ENCODE measurements at regions not wholly inside any gene's neighbourhood (a gene's known extent, or its start where the extent isn't known, plus 50 kb on each side); places are given as distances from the start of the nearest gene placed in this dataset.

DNA sequence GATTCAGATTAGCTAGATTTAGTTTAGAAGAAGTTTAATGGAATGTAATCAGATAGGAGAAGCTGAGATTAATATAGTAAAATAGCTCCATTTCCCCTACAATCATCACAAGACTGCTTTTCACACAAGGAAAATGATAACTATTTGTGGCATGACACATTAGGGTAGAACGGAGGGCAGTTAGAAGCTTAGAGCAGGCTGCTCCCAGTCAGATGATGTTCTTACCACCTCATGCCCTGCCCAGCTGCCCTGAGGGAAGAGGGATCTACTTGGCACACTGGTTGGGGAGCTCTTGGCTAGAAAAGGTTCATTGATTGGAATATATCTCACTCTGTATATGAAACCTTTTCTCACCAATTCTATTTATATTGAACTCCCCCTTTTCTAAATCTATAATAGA is 180.7 kb upstream of the IL15 start:
- no peak for DNase-seq (ENCODE audit: low read depth, low spot score)
- no peak for TF ChIP-seq YY1 (IDR thresholded peaks at IDR 0.05; ENCODE audit: insufficient read depth, insufficient read length)
- no peak for TF ChIP-seq ZNF274 (IDR thresholded peaks at IDR 0.05; ENCODE audit: low read depth, low read length)
- TF ChIP-seq SUZ12 (IDR thresholded peaks at IDR 0.05; ENCODE audit: extremely low read depth, insufficient read depth, insufficient read length) = no peak
- Histone ChIP-seq H3K36me3 (ENCODE audit: insufficient read depth, insufficient read length, low read length) (no peaks in the 10 kb centered on the region), H3K9ac (ENCODE audit: insufficient read length, low read depth) (no peak overlapping the region), H3K4me3 (ENCODE audit: insufficient read length, low read depth) (no peak overlapping the region), H3K27me3 (ENCODE audit: insufficient read depth, insufficient read length) (no peaks in the 10 kb centered on the region), H3K4me1 (ENCODE audit: insufficient read depth, insufficient read length) (no peaks in the 10 kb centered on the region), H3K9me3 (ENCODE audit: insufficient read depth, low read length) (no peaks in the 10 kb centered on the region)

DNA sequence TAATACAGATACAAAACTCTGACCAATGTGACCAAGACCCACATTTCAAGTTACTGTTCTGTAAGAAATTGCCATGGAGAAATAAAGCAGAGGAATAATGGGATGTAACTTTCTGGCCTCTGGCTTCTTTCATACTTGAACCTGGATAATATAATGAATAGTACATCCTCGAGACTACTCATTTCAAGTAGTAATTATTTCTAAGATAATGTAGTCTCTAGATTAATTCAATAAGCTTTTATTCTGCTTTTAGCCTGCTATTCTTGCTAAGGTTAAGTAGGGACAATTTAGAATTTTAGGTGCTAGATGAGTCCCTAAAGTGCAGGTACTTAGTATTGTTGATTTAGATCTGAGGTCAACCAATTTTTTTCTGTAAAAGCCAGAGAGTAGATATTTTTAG is 178.7 kb upstream of the IL15 start:
- Histone ChIP-seq H3K4me1 (ENCODE audit: insufficient read depth, insufficient read length) (no peaks in the 10 kb centered on the region), H3K36me3 (ENCODE audit: insufficient read depth, insufficient read length, low read length) (no peaks in the 10 kb centered on the region), H3K9me3 (ENCODE audit: insufficient read depth, low read length) (no peaks in the 10 kb centered on the region), H3K27me3 (ENCODE audit: insufficient read depth, insufficient read length) (no peaks in the 10 kb centered on the region), H3K9ac (ENCODE audit: insufficient read length, low read depth) (no peak overlapping the region), H3K4me3 (ENCODE audit: insufficient read length, low read depth) (no peak overlapping the region)
- DNase-seq (ENCODE audit: low read depth, low spot score) = no peak
- TF ChIP-seq SUZ12 (IDR thresholded peaks at IDR 0.05; ENCODE audit: extremely low read depth, insufficient read depth, insufficient read length) (no peak), ZNF274 (IDR thresholded peaks at IDR 0.05; ENCODE audit: low read depth, low read length) (no peak), YY1 (IDR thresholded peaks at IDR 0.05; ENCODE audit: insufficient read depth, insufficient read length) (no peak)

DNA sequence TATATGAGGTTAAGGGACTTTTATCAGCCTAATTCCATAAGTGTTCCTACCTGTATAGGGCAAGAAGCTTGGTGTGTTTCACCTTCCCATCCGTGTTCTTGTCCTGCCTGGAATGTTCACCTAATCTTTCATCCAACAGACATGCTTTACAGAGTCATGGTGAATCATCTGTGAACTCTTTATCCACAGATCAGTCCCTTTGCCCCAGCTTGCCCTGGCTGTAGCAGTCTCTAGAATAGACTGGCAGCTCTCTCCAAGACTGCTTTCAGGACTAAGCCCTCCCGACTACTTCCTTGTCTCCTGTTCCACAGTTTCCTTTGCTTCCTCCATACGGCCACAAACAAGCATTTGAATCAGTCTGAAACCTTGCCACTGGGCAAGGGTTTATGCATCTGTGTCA is 177.9 kb upstream of the IL15 start:
- Histone ChIP-seq H3K9me3 (ENCODE audit: insufficient read depth, low read length) (no peaks in the 10 kb centered on the region), H3K9ac (ENCODE audit: insufficient read length, low read depth) (no peak overlapping the region), H3K36me3 (ENCODE audit: insufficient read depth, insufficient read length, low read length) (no peaks in the 10 kb centered on the region), H3K4me1 (ENCODE audit: insufficient read depth, insufficient read length) (no peaks in the 10 kb centered on the region), H3K27me3 (ENCODE audit: insufficient read depth, insufficient read length) (no peaks in the 10 kb centered on the region), H3K4me3 (ENCODE audit: insufficient read length, low read depth) (no peak overlapping the region)
- no peak for DNase-seq (ENCODE audit: low read depth, low spot score)
- TF ChIP-seq SUZ12 (IDR thresholded peaks at IDR 0.05; ENCODE audit: extremely low read depth, insufficient read depth, insufficient read length) (no peak), YY1 (IDR thresholded peaks at IDR 0.05; ENCODE audit: insufficient read depth, insufficient read length) (no peak), ZNF274 (IDR thresholded peaks at IDR 0.05; ENCODE audit: low read depth, low read length) (no peak)

DNA sequence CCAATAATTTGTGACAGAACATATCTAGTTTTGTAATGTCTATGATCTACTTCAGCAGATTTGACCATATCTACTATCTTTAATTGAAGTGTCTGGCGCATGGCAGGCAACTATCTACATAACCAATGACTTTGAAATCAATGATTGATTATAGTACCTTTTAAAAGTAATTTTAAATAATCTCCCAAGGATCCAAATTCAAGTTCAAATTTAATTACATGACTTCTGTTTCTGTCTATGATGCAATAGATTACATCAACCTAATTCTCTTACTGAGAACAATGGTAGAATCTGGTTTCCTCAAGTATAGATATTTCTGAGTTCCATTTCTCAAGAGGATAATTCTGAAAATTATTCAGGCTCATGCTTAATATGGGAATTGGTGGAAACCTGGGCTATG is 177.4 kb upstream of the IL15 start:
- H3K27me3 ChIP-seq (ENCODE audit: insufficient read depth, insufficient read length) = no peaks in the 10 kb centered on the region
- H3K4me3 ChIP-seq (ENCODE audit: insufficient read length, low read depth) = no peak overlapping the region
- H3K9me3 ChIP-seq (ENCODE audit: insufficient read depth, low read length) = no peaks in the 10 kb centered on the region
- DNase-seq (ENCODE audit: low read depth, low spot score) = no peak
- H3K4me1 ChIP-seq (ENCODE audit: insufficient read depth, insufficient read length) = no peaks in the 10 kb centered on the region
- H3K9ac ChIP-seq (ENCODE audit: insufficient read length, low read depth) = no peak overlapping the region
- H3K36me3 ChIP-seq (ENCODE audit: insufficient read depth, insufficient read length, low read length) = no peaks in the 10 kb centered on the region
- TF ChIP-seq SUZ12 (IDR thresholded peaks at IDR 0.05; ENCODE audit: extremely low read depth, insufficient read depth, insufficient read length) (no peak), YY1 (IDR thresholded peaks at IDR 0.05; ENCODE audit: insufficient read depth, insufficient read length) (no peak), ZNF274 (IDR thresholded peaks at IDR 0.05; ENCODE audit: low read depth, low read length) (no peak)

DNA sequence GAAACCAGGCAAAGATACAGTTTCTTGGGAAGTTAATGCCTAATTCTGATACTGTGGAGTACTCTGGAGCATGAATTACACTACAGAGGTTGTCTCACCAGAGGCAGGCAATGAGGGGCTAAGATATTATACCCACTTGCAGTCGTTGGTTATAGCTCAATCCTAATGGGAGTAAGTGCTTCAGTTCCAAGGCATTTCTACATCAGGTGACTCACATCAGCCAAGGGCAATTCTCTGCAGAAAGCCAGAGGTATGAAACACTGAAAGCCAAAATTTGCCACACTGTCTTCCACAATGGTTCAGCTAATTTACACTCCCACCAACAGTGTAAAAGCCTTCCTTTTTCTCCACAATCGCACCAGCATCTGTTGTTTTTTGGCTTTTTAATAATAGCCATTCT is 174.0 kb upstream of the IL15 start:
- no peaks in the 10 kb centered on the region for H3K27me3 ChIP-seq (ENCODE audit: insufficient read depth, insufficient read length)
- TF ChIP-seq ZNF274 (IDR thresholded peaks at IDR 0.05; ENCODE audit: low read depth, low read length) = no peak
- TF ChIP-seq YY1 (IDR thresholded peaks at IDR 0.05; ENCODE audit: insufficient read depth, insufficient read length) = no peak
- no peak for TF ChIP-seq SUZ12 (IDR thresholded peaks at IDR 0.05; ENCODE audit: extremely low read depth, insufficient read depth, insufficient read length)
- no peak overlapping the region for H3K9ac ChIP-seq (ENCODE audit: insufficient read length, low read depth)
- no peak for DNase-seq (ENCODE audit: low read depth, low spot score)
- no peaks in the 10 kb centered on the region for H3K36me3 ChIP-seq (ENCODE audit: insufficient read depth, insufficient read length, low read length)
- H3K4me1 ChIP-seq (ENCODE audit: insufficient read depth, insufficient read length) = no peaks in the 10 kb centered on the region
- H3K9me3 ChIP-seq (ENCODE audit: insufficient read depth, low read length) = no peaks in the 10 kb centered on the region
- no peak overlapping the region for H3K4me3 ChIP-seq (ENCODE audit: insufficient read length, low read depth)

DNA sequence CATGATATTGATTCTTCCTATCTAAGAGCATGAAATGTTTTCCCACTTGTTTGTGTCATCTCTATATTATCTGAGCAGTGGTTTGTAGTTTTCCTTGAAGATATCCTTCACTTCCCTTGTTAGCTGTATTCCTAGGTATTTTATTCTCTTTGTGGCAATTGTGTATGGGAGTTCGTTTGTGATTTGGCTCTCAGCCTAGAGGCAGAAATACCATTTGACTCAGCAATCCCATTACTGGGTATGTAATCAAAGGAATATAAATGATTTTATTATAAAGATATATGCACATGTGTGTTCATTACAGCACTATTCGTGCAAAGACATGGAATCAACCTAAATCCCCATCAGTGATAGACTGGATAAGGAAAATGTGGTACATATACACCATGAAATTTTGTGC is 172.7 kb upstream of the IL15 start:
- no peaks in the 10 kb centered on the region for H3K27me3 ChIP-seq (ENCODE audit: insufficient read depth, insufficient read length)
- H3K4me3 ChIP-seq (ENCODE audit: insufficient read length, low read depth) = no peak overlapping the region
- no peak for DNase-seq (ENCODE audit: low read depth, low spot score)
- no peak for TF ChIP-seq SUZ12 (IDR thresholded peaks at IDR 0.05; ENCODE audit: extremely low read depth, insufficient read depth, insufficient read length)
- no peak for TF ChIP-seq ZNF274 (IDR thresholded peaks at IDR 0.05; ENCODE audit: low read depth, low read length)
- TF ChIP-seq YY1 (IDR thresholded peaks at IDR 0.05; ENCODE audit: insufficient read depth, insufficient read length) = no peak
- H3K9me3 ChIP-seq (ENCODE audit: insufficient read depth, low read length) = no peaks in the 10 kb centered on the region
- H3K4me1 ChIP-seq (ENCODE audit: insufficient read depth, insufficient read length) = no peaks in the 10 kb centered on the region
- H3K9ac ChIP-seq (ENCODE audit: insufficient read length, low read depth) = no peak overlapping the region
- no peaks in the 10 kb centered on the region for H3K36me3 ChIP-seq (ENCODE audit: insufficient read depth, insufficient read length, low read length)

DNA sequence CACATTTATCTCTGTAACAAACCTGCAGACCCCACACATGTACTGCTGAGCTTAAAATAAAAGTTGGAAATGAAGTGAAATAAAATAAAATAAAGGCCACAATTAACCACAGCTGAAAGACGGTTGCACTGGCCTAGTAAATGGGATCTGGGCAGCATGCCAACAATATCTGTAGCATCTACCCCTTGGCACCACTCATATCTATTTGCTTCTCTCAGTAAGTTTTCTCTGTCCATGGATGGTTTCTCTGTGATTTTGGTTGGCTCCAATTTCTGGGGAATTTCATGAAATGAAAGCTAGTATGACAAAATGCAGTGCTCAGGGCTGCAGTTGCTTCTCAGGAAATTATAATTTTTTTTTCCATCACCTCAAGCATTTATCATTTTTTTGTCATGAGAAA is 172.0 kb upstream of the IL15 start:
- Histone ChIP-seq H3K27me3 (ENCODE audit: insufficient read depth, insufficient read length) (no peaks in the 10 kb centered on the region), H3K9me3 (ENCODE audit: insufficient read depth, low read length) (no peaks in the 10 kb centered on the region), H3K9ac (ENCODE audit: insufficient read length, low read depth) (no peak overlapping the region), H3K4me3 (ENCODE audit: insufficient read length, low read depth) (no peak overlapping the region), H3K4me1 (ENCODE audit: insufficient read depth, insufficient read length) (no peaks in the 10 kb centered on the region), H3K36me3 (ENCODE audit: insufficient read depth, insufficient read length, low read length) (no peaks in the 10 kb centered on the region)
- no peak for TF ChIP-seq ZNF274 (IDR thresholded peaks at IDR 0.05; ENCODE audit: low read depth, low read length)
- no peak for TF ChIP-seq YY1 (IDR thresholded peaks at IDR 0.05; ENCODE audit: insufficient read depth, insufficient read length)
- TF ChIP-seq SUZ12 (IDR thresholded peaks at IDR 0.05; ENCODE audit: extremely low read depth, insufficient read depth, insufficient read length) = no peak
- DNase-seq (ENCODE audit: low read depth, low spot score) = no peak

DNA sequence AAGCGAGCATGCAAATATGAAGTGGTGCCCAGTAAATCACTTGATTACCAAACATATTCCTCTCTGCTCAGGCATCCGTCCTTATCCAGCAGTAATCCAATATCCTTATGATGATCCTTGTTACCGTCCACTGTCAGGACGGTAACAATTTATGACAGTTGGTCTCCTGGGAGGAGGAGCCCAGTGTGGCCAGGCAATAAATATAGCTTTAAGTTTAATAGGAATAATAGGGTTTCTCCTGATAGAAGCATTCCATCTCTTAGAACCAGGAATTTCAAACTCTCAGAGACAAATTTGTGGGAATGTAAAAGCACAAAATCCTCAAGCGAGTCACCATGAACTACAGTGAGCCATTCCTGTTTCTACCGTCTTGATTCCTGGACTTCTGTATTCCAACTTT is 171.2 kb upstream of the IL15 start:
- DNase-seq (ENCODE audit: low read depth, low spot score) = no peak
- H3K27me3 ChIP-seq (ENCODE audit: insufficient read depth, insufficient read length) = no peaks in the 10 kb centered on the region
- H3K9ac ChIP-seq (ENCODE audit: insufficient read length, low read depth) = no peak overlapping the region
- no peak for TF ChIP-seq YY1 (IDR thresholded peaks at IDR 0.05; ENCODE audit: insufficient read depth, insufficient read length)
- H3K4me3 ChIP-seq (ENCODE audit: insufficient read length, low read depth) = no peak overlapping the region
- no peaks in the 10 kb centered on the region for H3K4me1 ChIP-seq (ENCODE audit: insufficient read depth, insufficient read length)
- no peaks in the 10 kb centered on the region for H3K36me3 ChIP-seq (ENCODE audit: insufficient read depth, insufficient read length, low read length)
- H3K9me3 ChIP-seq (ENCODE audit: insufficient read depth, low read length) = no peaks in the 10 kb centered on the region

All from NT2/D1 (cell line).